ENCODE measurements at regions not wholly inside any gene's neighbourhood (a gene's known extent, or its start where the extent isn't known, plus 50 kb on each side); places are given as distances from the start of the nearest gene placed in this dataset.
A peak's percentile ranks its signal among the peaks of the same experiment; 100 is the strongest.

GRCh38 chr5:89371646-89372045 is 488.7 kb upstream of the MEF2C start:
- no peak for TF ChIP-seq ZNF274 (IDR thresholded peaks at IDR 0.05; ENCODE audit: low read depth, low read length)
- H3K4me3 ChIP-seq (ENCODE audit: low read length) = no peak overlapping the region

- TF ChIP-seq ZNF274 (IDR thresholded peaks at IDR 0.05; ENCODE audit: low read depth, low read length) = no peak
- no peak overlapping the region for H3K4me3 ChIP-seq (ENCODE audit: low read length)
These were observed 476.1 kb upstream of the MEF2C start for GRCh38 chr5:89359046-89359445.

GRCh38 chr5:89353837-89354551 is 471.0 kb upstream of the MEF2C start:
- no peak for TF ChIP-seq ZNF274 (IDR thresholded peaks at IDR 0.05; ENCODE audit: low read depth, low read length)
- H3K4me3 ChIP-seq (ENCODE audit: low read length) = peak overlapping the region; percentile 19; the same call in 1 of the 2 replicates

- no peak for TF ChIP-seq ZNF274 (IDR thresholded peaks at IDR 0.05; ENCODE audit: low read depth, low read length)
- H3K4me3 ChIP-seq (ENCODE audit: low read length) = no peak overlapping the region; the same call in 1 of the 2 replicates
These were observed 469.0 kb upstream of the MEF2C start for GRCh38 chr5:89351975-89352374.

GRCh38 chr5:89351222-89351621 is 468.2 kb upstream of the MEF2C start:
- no peak for TF ChIP-seq ZNF274 (IDR thresholded peaks at IDR 0.05; ENCODE audit: low read depth, low read length)
- no peak overlapping the region; the same call in 1 of the 2 replicates for H3K4me3 ChIP-seq (ENCODE audit: low read length)

- H3K4me3 ChIP-seq (ENCODE audit: low read length) = no peak overlapping the region; the same call in 1 of the 2 replicates
- TF ChIP-seq ZNF274 (IDR thresholded peaks at IDR 0.05; ENCODE audit: low read depth, low read length) = no peak
These were observed 467.7 kb upstream of the MEF2C start for GRCh38 chr5:89350684-89351083.

- no peak for TF ChIP-seq ZNF274 (IDR thresholded peaks at IDR 0.05; ENCODE audit: low read depth, low read length)
- no peak overlapping the region for H3K4me3 ChIP-seq (ENCODE audit: low read length)
These were observed 466.4 kb upstream of the MEF2C start for GRCh38 chr5:89349246-89349980.

GRCh38 chr5:89346573-89346972 is 463.6 kb upstream of the MEF2C start:
- no peak for TF ChIP-seq ZNF274 (IDR thresholded peaks at IDR 0.05; ENCODE audit: low read depth, low read length)

GRCh38 chr5:89343666-89344065 is 460.7 kb upstream of the MEF2C start:
- H3K4me3 ChIP-seq (ENCODE audit: low read length) = no peak overlapping the region
- TF ChIP-seq ZNF274 (IDR thresholded peaks at IDR 0.05; ENCODE audit: low read depth, low read length) = no peak

More at GRCh38 chr5:89346573-89346972, 463.6 kb upstream of the MEF2C start:
- H3K4me3 ChIP-seq (ENCODE audit: low read length) = no peak overlapping the region

GRCh38 chr5:89342106-89342876 is 459.3 kb upstream of the MEF2C start:
- no peak overlapping the region for H3K4me3 ChIP-seq (ENCODE audit: low read length)
- no peak for TF ChIP-seq ZNF274 (IDR thresholded peaks at IDR 0.05; ENCODE audit: low read depth, low read length)

GRCh38 chr5:89338935-89339334 is 456.0 kb upstream of the MEF2C start:
- H3K4me3 ChIP-seq (ENCODE audit: low read length) = no peak overlapping the region

GRCh38 chr5:89336111-89336510 is 453.1 kb upstream of the MEF2C start:
- H3K4me3 ChIP-seq (ENCODE audit: low read length) = no peak overlapping the region
- TF ChIP-seq ZNF274 (IDR thresholded peaks at IDR 0.05; ENCODE audit: low read depth, low read length) = no peak

More at GRCh38 chr5:89338935-89339334, 456.0 kb upstream of the MEF2C start:
- no peak for TF ChIP-seq ZNF274 (IDR thresholded peaks at IDR 0.05; ENCODE audit: low read depth, low read length)

- no peak for TF ChIP-seq ZNF274 (IDR thresholded peaks at IDR 0.05; ENCODE audit: low read depth, low read length)
- H3K4me3 ChIP-seq (ENCODE audit: low read length) = no peak overlapping the region
These were observed 447.2 kb upstream of the MEF2C start for GRCh38 chr5:89330140-89330539.

GRCh38 chr5:89327608-89328007 is 444.6 kb upstream of the MEF2C start:
- TF ChIP-seq ZNF274 (IDR thresholded peaks at IDR 0.05; ENCODE audit: low read depth, low read length) = no peak

More at GRCh38 chr5:89327608-89328007, 444.6 kb upstream of the MEF2C start:
- H3K4me3 ChIP-seq (ENCODE audit: low read length) = no peak overlapping the region

Measured in GM08714 (cell line).